ENCODE measurements at regions not wholly inside any gene's neighbourhood (a gene's known extent, or its start where the extent isn't known, plus 50 kb on each side); places are given as distances from the start of the nearest gene placed in this dataset.
"Not testable (repeated sequence)": the region's sequence is repeated elsewhere in the genome, so short reads cannot be mapped to it uniquely, and the experiment has no call there.

DNA sequence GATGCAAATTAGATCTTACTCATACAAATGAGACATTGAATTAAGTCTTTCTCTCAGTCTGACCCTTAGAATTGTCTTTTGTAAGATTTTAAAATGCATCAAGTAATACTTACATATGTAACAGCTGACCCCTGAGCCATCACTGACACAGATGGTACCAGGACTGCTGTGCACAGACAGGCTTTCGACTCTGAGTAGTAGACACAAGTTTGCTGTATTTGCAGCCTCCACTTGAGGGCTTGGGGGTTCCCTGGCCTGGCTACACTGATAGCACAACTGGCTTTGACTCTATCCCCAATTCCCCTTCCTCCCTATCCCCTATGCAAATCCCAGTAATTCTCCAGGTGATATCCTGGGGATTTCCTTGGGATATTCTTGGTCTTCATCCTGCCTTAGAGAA is 200.7 kb downstream of the RPIA start:
- Histone ChIP-seq H3K9me3 (ENCODE audit: low read length) (no peaks in the 10 kb centered on the region), H3K27ac (ENCODE audit: low read depth, low read length) (no peak overlapping the region), H3K27me3 (ENCODE audit: insufficient read depth, low read length, poor library complexity, severe bottlenecking) (no peaks in the 10 kb centered on the region), H3K4me1 (ENCODE audit: insufficient read depth, low read length) (no peaks in the 10 kb centered on the region), H3K4me3 (ENCODE audit: low read length) (no peak overlapping the region), H3K36me3 (ENCODE audit: insufficient read depth, low read length) (no peaks in the 10 kb centered on the region)
- no peak for DNase-seq
- peaks cover 4 to 35% of the 10 kb centered on the region in 2 donors for H3K27me3 Mint-ChIP-seq
- ChIA-PET CTCF (interaction anchor here (0.6 kb wide), 1 partner anchor 12 kb away, joined by 3 read pairs; no protein-coding TSS in a partner anchor), POLR2A (no interaction called here)
- H3K4me3 Mint-ChIP-seq: no peak overlapping the region
- H3K36me3 Mint-ChIP-seq: no peaks in the 10 kb centered on the region
- no peaks in the 10 kb centered on the region for H3K4me1 Mint-ChIP-seq
- H3K27ac Mint-ChIP-seq: no peak overlapping the region
- H3K9me3 Mint-ChIP-seq: peaks cover 0 to 3% (median 0%) of the 10 kb centered on the region in 5 donors

DNA sequence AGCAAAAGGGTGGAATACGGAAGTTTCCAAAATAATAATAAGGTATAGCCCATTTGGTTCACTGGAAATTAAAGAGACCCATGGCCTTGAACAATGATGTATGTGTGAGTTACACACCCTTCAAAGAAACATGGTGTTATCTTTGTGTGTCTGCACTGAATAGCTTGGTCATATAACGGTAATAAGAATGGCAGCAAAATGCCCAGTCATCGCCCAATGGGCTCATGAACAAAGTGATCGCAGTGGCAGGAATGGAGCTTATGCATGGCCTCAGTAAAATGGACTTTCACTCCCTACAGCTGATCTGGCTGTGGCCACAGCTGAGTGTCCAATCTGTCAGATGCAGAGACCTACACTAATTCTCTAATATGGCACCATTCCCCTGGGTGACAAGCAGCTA is 201.3 kb downstream of the RPIA start:
- no peaks in the 10 kb centered on the region for H3K4me1 Mint-ChIP-seq
- no peaks in the 10 kb centered on the region for H3K36me3 Mint-ChIP-seq
- H3K4me3 ChIP-seq (ENCODE audit: low read length): no peak overlapping the region
- H3K27ac Mint-ChIP-seq: no peak overlapping the region
- H3K4me3 Mint-ChIP-seq: no peak overlapping the region
- no peaks in the 10 kb centered on the region for H3K9me3 ChIP-seq (ENCODE audit: low read length)
- H3K27me3 ChIP-seq (ENCODE audit: insufficient read depth, low read length, poor library complexity, severe bottlenecking): no peaks in the 10 kb centered on the region
- peaks cover 0 to 3% (median 0%) of the 10 kb centered on the region in 5 donors for H3K9me3 Mint-ChIP-seq
- H3K27ac ChIP-seq (ENCODE audit: low read depth, low read length): no peak overlapping the region
- H3K27me3 Mint-ChIP-seq: peaks cover 4 to 34% of the 10 kb centered on the region in 2 donors
- H3K36me3 ChIP-seq (ENCODE audit: insufficient read depth, low read length): no peaks in the 10 kb centered on the region
- no peaks in the 10 kb centered on the region for H3K4me1 ChIP-seq (ENCODE audit: insufficient read depth, low read length)
- DNase-seq: no peak
- ChIA-PET POLR2A (no interaction called here), CTCF (interaction anchor here (0.6 to 1.0 kb wide), 2 partner anchors 12 kb away, joined by 3 to 5 read pairs; no protein-coding TSS in a partner anchor)

DNA sequence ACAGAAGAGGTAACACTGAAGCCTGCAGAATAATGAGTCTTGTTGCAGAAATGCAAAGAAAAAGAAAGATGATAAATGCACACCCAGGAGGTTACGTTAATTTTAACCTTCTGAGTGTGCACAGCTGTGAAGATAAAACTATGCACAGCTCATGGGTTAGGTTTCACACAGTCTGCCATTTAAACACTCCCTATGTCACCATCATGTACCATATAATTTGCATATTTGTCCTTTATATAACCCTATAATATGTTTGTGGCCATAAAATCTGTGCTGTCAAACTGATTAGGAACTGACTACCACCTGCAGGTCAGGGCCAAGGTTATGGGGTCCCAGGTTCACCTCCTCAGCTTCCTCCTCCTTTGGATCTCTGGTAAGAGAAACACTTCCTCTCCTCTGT is 205.5 kb downstream of the RPIA start:
- Mint-ChIP-seq H3K4me1 (no peaks in the 10 kb centered on the region), H3K36me3 (no peaks in the 10 kb centered on the region), H3K4me3 (no peak overlapping the region), H3K27ac (no peak overlapping the region), H3K9me3 (peaks cover 0 to 3% (median 0%) of the 10 kb centered on the region in 5 donors), H3K27me3 (peaks cover 6 to 28% of the 10 kb centered on the region in 2 donors)
- Histone ChIP-seq H3K9me3 (ENCODE audit: low read length) (no peaks in the 10 kb centered on the region), H3K36me3 (ENCODE audit: insufficient read depth, low read length) (no peaks in the 10 kb centered on the region), H3K27me3 (ENCODE audit: insufficient read depth, low read length, poor library complexity, severe bottlenecking) (no peaks in the 10 kb centered on the region), H3K4me3 (ENCODE audit: low read length) (no peak overlapping the region), H3K27ac (ENCODE audit: low read depth, low read length) (no peak overlapping the region), H3K4me1 (ENCODE audit: insufficient read depth, low read length) (no peaks in the 10 kb centered on the region)
- no peak for DNase-seq
- ChIA-PET CTCF (no interaction called here), POLR2A (no interaction called here)

DNA sequence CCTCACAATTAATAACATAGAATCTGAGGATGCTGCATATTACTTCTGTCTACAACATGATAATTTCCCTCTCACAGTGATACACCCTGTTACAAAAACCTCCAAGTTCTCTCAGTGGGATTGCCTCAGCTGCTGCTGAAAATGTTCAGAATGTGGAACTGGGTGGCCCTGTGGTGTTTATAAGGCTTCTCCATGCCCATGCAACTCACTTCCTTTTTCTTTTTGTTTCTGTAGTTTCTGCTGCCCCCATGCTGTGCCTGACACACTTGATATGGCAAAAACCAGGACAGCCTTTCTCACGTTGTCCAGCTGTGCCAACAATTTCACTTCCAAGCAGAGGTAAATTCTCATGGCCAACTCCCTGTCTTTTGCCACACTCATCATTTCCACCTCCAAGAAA is 206.2 kb downstream of the RPIA start:
- no peaks in the 10 kb centered on the region for H3K4me1 Mint-ChIP-seq
- H3K27ac ChIP-seq (ENCODE audit: low read depth, low read length): no peak overlapping the region
- CTCF ChIA-PET: no interaction called here

DNA sequence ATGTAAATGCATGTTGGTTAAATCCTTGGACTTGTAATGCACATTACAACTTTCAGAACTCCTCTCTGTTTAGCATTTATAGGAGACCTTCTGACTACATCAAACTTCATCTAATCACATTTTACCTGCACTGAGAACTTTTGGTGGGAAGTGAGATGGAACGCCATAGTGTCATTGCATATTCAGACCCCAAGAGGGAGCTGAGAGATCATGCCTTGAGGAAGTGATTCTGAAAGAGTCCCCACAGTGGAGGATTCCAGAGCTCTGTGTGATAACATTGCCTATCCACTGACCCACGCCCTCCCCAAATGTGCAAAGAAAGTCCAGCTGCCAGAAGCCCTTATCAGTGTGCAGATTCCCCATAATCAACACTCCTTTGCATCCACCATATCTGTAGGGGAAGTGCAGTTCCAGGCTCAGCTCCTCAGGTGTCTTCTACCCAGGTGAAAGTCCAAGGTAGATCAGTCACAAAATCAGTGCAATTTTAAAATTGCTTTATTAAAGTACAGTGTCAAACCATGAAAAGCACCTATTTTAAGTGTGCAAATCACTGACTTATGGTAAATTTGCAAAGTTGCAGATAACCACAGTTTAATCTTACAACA is 212.4 kb downstream of the RPIA start:
- no peaks in the 10 kb centered on the region for H3K9me3 Mint-ChIP-seq
- H3K27ac Mint-ChIP-seq: no peak overlapping the region
- peak in 1 of 5 donors; percentile 4 for DNase-seq
- Histone ChIP-seq H3K27ac (ENCODE audit: low read depth, low read length) (no peak overlapping the region), H3K9me3 (ENCODE audit: low read length) (no peaks in the 10 kb centered on the region), H3K4me1 (ENCODE audit: insufficient read depth, low read length) (no peaks in the 10 kb centered on the region), H3K27me3 (ENCODE audit: insufficient read depth, low read length, poor library complexity, severe bottlenecking) (no peaks in the 10 kb centered on the region), H3K4me3 (ENCODE audit: low read length) (no peak overlapping the region), H3K36me3 (ENCODE audit: insufficient read depth, low read length) (no peaks in the 10 kb centered on the region)
- ChIA-PET CTCF (no interaction called here), POLR2A (no interaction called here)
- H3K27me3 Mint-ChIP-seq: peaks cover 10 to 22% of the 10 kb centered on the region in 2 donors
- H3K4me3 Mint-ChIP-seq: no peak overlapping the region
- H3K4me1 Mint-ChIP-seq: no peaks in the 10 kb centered on the region
- no peaks in the 10 kb centered on the region for H3K36me3 Mint-ChIP-seq

More for the DNA sequence above, 206.2 kb downstream of the RPIA start:
- Histone ChIP-seq H3K4me3 (ENCODE audit: low read length) (no peak overlapping the region), H3K27me3 (ENCODE audit: insufficient read depth, low read length, poor library complexity, severe bottlenecking) (no peaks in the 10 kb centered on the region), H3K4me1 (ENCODE audit: insufficient read depth, low read length) (no peaks in the 10 kb centered on the region), H3K9me3 (ENCODE audit: low read length) (no peaks in the 10 kb centered on the region), H3K36me3 (ENCODE audit: insufficient read depth, low read length) (no peaks in the 10 kb centered on the region)
- Mint-ChIP-seq H3K36me3 (no peaks in the 10 kb centered on the region), H3K4me3 (no peak overlapping the region), H3K27ac (no peak overlapping the region), H3K9me3 (peaks cover 0 to 3% (median 0%) of the 10 kb centered on the region in 5 donors), H3K27me3 (peaks cover 9 to 23% of the 10 kb centered on the region in 2 donors)
- POLR2A ChIA-PET: no interaction called here
- no peak for DNase-seq

DNA sequence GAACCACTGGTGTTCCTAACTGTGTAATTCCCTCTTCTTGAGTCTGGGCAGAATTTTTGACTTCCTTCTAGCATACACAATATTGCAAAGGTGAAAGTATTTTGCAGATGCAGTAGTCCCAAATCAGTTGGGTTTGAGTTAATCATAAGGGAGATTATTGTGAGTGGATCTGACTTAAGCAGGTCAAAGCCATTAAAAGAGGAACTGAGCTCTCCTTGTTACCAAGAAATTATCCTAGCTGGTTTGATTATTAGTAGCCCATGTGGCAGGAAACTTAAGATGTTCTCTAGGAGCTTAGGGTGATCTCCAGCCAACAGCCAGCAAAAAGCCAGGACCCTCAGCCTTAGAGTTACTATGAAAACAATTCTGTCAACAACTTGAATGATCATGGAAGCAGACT is 221.8 kb downstream of the RPIA start:
- H3K4me1 Mint-ChIP-seq: no peaks in the 10 kb centered on the region
- POLR2A ChIA-PET: no interaction called here

DNA sequence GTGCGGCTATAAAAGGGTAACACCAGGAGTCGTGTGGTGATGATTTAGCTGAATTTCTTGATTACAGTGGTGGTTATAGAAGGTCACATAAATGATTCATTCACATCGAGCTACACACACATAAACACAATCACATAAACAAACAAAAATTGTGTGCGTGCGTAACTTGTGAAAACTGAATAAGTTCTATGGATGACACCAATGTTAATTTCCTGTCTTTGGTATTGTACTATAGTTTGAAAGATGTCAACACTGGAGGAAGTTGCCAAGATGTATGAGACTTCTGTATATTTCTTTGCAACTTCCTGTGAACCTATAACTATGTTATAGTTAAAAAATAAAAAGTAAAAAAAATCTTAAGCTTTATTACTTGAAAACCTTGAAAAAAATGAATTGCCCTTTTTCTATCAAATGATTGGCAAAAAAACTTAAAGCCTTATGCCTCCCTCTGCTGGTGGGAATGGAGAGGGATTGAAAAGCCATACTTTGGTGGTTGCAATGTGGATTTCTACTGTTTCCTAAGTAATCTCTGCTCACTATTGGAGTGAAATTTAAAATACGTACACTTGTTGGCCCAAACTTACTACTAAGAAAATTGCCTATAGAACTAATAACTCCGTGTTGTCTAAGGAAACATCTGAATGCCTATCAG is 227.7 kb downstream of the RPIA start:
- H3K9me3 ChIP-seq (ENCODE audit: low read length): no peaks in the 10 kb centered on the region
- no peaks in the 10 kb centered on the region for H3K36me3 ChIP-seq (ENCODE audit: insufficient read depth, low read length)
- no peak overlapping the region for H3K4me3 Mint-ChIP-seq
- no peaks in the 10 kb centered on the region for H3K4me1 ChIP-seq (ENCODE audit: insufficient read depth, low read length)
- H3K9me3 Mint-ChIP-seq: no peaks in the 10 kb centered on the region
- CTCF ChIA-PET: interaction anchor here (0.8 kb wide), 1 partner anchor 38 kb away, joined by 3 read pairs; no protein-coding TSS in a partner anchor
- H3K27me3 ChIP-seq (ENCODE audit: insufficient read depth, low read length, poor library complexity, severe bottlenecking): no peaks in the 10 kb centered on the region
- H3K4me1 Mint-ChIP-seq: no peaks in the 10 kb centered on the region
- no peaks in the 10 kb centered on the region for H3K36me3 Mint-ChIP-seq
- H3K27me3 Mint-ChIP-seq: peaks cover 3 to 36% of the 10 kb centered on the region in 2 donors
- H3K4me3 ChIP-seq (ENCODE audit: low read length): no peak overlapping the region
- H3K27ac ChIP-seq (ENCODE audit: low read depth, low read length): no peak overlapping the region
- no peak overlapping the region for H3K27ac Mint-ChIP-seq
- POLR2A ChIA-PET: no interaction called here
- no peak for DNase-seq

More for the DNA sequence above, 221.8 kb downstream of the RPIA start:
- no peaks in the 10 kb centered on the region for H3K36me3 Mint-ChIP-seq
- CTCF ChIA-PET: no interaction called here
- no peak overlapping the region for H3K4me3 Mint-ChIP-seq
- Histone ChIP-seq H3K36me3 (ENCODE audit: insufficient read depth, low read length) (no peaks in the 10 kb centered on the region), H3K4me1 (ENCODE audit: insufficient read depth, low read length) (no peaks in the 10 kb centered on the region), H3K27me3 (ENCODE audit: insufficient read depth, low read length, poor library complexity, severe bottlenecking) (no peaks in the 10 kb centered on the region), H3K4me3 (ENCODE audit: low read length) (no peak overlapping the region), H3K9me3 (ENCODE audit: low read length) (no peaks in the 10 kb centered on the region), H3K27ac (ENCODE audit: low read depth, low read length) (no peak overlapping the region)
- no peaks in the 10 kb centered on the region for H3K9me3 Mint-ChIP-seq
- no peak for DNase-seq
- no peak overlapping the region for H3K27ac Mint-ChIP-seq
- H3K27me3 Mint-ChIP-seq: peaks cover 3 to 40% of the 10 kb centered on the region in 2 donors

DNA sequence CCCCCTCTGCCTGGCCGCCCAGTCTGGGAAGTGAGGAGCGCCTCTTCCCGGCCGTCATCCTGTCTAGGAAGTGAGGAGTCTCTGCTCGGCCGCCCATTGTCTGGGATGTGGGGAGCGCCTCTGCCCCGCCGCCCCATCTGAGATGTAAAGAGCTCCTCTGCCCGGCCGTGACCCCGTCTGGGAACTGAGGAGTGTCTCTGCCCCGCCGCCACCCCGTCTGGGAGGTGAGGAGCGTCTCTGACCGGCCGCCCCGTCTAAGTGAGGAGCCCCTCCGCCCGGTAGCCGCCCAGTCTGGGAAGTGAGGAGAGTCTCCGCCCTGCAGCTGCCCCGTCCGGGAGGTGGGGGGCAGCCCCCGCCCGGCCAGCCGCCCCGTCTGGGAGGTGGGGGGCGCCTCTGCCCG is 228.9 kb downstream of the RPIA start:
- H3K27ac Mint-ChIP-seq; H3K4me3 ChIP-seq (ENCODE audit: low read length); H3K4me3 Mint-ChIP-seq; H3K4me1 Mint-ChIP-seq; POLR2A ChIA-PET; H3K36me3 ChIP-seq (ENCODE audit: insufficient read depth, low read length); H3K4me1 ChIP-seq (ENCODE audit: insufficient read depth, low read length); CTCF ChIA-PET; H3K9me3 Mint-ChIP-seq; H3K9me3 ChIP-seq (ENCODE audit: low read length); H3K27me3 ChIP-seq (ENCODE audit: insufficient read depth, low read length, poor library complexity, severe bottlenecking); H3K36me3 Mint-ChIP-seq; DNase-seq; H3K27ac ChIP-seq (ENCODE audit: low read depth, low read length): not testable (repeated sequence)
- H3K27me3 Mint-ChIP-seq: peaks cover 3 to 27% of the 10 kb centered on the region in 2 donors
